Right renal pelvis (tissue), 4 donors: ENCODE measurements at regions not wholly inside any gene's neighbourhood (a gene's known extent, or its start where the extent isn't known, plus 50 kb on each side); places are given as distances from the start of the nearest gene placed in this dataset.

Source experiments
- DNase-seq, 4 donors: peaks; one replicate each; pipeline ENCODE4 v3.0.0-alpha.2; 2013; ENCODE audit warnings: low read depth in 4 of 4, low spot score in 3 of 4, missing footprints in 1 of 4

GRCh38 chr21:15229390-15229789 lies 164.6 kb upstream of the NRIP1 start:
- no peak for DNase-seq

GRCh38 chr21:15233611-15234010 lies 168.8 kb upstream of the NRIP1 start:
- DNase-seq = no peak

DNA sequence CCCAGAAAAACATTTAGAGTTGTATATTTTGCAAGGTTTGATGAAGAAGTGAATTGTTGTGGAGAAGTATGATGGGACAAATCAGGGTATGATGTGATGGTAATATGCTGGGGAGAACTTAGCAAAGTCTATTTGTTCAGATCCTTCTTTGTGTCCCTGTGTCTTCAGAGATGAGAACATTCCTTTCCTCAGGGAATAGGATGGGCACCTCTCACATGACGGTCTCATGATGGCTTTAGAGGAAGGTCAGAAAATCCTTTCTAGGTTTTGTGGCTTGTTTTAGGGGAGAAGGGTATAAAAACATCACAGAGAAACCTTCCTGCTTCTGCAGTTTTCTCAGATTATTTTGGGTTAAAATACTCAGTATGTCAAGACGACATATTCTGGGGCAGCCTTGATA lies 171.3 kb upstream of the NRIP1 start:
- DNase-seq = no peak

GRCh38 chr21:15240848-15241247 lies 176.0 kb upstream of the NRIP1 start:
- no peak for DNase-seq

DNA sequence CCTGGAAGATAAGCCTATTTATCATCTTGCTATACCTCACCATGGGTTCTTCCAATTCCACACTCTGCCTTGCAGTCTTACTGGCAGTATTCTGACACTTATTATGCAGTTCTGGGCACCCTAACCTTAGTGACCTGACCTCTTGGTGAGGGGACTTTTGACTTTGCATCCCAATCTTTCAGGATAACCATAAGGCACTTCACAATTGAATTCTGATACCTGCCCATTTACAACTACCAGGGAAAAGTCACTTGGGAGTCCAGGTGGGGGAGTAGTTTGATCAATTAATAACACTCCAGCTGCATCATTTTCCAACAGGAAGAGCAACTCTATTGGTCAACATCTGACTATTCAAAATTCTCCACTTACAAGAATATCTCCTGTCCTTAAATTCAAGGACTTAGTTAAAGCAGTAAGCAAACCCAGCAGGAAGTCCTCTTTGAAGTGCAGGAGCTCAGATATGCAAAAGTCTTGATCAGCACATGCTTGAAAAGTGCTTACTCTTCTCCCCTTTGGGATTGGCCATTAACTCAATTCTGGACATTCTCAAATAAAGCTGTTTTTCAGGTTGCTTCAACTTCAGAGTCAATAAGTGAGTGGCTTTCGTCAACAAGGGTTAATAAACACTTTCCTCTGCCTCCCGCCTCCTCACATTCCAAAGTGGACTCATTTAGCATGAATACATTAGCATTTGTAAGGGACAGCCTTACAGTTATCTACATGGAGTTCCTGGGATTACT lies 177.4 kb upstream of the NRIP1 start:
- no peak for DNase-seq

DNA sequence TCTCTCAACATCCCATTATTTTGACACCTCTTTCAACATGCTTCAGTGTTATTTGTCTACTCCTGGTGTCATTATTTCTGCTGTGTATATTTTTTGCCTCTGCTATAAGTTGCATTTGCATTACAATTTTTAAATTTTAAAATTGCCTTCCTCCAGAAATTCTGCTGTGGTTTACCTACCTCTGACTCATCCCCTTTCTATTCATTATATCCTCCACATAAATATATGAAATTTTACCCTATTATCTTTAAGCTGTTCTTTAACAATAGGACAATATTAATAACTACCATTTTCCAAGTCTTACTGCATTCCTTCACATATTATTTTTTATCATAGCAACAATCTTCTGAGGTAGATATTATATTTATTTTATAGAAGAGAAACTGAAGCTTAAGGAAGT lies 178.1 kb upstream of the NRIP1 start:
- DNase-seq = no peak

DNA sequence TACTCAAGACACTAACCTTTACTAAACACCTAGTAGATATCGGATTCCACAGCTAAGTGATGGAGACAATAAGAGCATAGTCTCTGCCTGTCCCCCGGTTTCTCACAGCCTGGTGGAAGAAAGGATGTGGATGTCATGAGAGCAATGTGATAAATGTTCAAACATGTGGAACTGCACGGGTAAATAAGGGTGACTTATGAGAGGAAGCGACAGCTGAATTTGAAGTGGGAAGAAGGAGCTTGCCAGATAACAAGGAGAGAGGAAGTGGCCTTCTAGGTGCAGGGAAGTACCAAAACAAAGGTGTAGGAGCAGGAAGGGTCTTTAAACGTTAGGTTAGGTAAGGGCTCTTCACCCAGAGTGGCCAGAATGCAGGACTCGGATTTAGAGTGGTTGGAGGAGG lies 178.6 kb upstream of the NRIP1 start:
- no peak for DNase-seq

DNA sequence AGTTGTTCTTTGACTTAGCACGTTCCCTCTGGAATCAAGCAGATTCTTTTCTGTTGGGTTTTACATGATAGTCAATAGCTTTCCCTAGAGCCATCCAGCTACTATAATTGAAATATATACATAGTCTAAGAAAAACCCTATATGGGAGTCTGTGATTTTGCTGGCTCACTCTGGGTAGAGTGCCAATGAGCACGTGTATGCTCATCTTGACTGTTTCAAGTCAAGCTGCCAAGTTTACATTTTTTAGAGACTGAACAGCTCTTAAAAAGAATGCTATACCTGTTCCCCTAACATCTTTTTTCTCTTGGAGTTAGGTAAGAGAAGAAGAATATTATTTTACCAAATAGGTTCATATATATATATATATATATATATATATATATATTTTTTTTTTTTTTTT lies 182.8 kb upstream of the NRIP1 start:
- DNase-seq = no peak

- DNase-seq = no peak
Measured at GRCh38 chr21:15249285-15249993, 184.6 kb upstream of the NRIP1 start.

DNA sequence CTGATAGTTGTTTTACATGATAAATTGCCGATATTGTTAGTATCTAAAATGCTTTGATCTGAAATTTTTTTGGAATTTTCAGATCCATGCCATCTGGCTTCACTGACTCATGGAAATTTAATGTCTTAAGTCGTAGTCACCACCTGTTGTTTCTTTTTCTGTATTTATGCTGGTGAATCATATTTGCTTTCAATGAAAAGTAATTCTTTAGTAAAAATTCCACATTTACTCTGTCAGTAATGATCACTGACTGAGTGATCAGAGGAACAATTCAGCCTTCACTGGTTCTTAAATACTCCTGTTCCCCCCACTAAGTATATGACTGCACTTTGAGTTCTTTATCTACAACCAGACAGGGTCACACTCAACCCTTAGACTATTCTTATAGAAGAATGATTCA lies 185.6 kb upstream of the NRIP1 start:
- no peak for DNase-seq

DNA sequence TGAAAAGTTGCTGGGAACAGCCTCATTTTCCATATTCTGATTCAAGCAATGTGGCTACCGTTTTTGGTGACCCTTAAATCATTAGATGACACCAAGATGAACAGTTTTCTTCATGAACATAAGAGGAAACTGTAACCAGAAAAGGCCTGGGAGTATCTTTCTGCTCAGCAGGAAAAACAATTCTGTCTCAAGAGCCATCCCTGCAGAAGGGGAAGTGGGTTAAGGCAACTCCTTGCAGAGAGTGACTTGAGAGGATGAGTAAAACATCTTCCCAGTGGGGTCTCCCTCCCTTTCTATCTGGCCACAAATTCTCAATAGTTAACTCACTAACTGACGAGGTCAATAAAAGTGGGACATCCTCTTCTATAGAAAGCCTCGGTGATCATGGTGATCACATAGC lies 187.6 kb upstream of the NRIP1 start:
- DNase-seq = no peak

DNA sequence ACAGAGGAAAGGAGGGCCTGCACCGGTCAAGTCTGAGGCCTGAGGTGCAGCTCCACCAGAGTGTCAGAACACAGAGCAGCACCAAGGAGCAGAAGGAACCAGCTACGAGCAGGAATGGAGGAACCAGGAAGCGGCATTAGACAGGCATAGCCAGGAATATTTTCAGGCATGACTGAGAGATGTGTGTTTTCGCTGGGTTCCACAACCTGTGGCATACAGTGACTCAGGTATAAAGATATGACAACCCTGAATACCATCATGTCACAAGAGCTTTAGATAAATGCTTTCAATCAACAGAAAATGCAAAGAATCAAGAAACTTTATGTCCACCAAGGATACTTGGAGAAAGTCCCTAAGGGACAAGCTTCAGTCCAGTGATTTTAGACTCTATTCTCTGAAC lies 189.3 kb upstream of the NRIP1 start:
- DNase-seq = no peak

DNA sequence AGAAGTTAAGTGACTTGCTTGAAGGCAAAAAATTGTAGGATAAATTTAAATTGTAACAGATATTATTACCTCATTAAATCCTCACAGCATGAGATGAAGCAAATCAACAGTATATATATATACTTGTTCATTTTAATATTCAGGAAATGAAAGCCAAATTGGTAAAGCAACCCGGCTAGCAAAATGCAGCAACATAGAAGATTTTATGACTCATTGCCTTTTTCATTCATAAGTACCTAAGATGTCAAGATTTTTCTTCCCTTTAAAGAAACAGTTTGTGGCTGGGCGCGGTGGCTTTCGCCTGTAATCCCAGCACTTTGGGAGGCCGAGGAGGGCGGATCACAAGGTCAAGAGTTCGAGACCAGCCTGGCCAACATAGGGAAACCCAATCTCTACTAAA lies 190.5 kb upstream of the NRIP1 start:
- no peak for DNase-seq

DNA sequence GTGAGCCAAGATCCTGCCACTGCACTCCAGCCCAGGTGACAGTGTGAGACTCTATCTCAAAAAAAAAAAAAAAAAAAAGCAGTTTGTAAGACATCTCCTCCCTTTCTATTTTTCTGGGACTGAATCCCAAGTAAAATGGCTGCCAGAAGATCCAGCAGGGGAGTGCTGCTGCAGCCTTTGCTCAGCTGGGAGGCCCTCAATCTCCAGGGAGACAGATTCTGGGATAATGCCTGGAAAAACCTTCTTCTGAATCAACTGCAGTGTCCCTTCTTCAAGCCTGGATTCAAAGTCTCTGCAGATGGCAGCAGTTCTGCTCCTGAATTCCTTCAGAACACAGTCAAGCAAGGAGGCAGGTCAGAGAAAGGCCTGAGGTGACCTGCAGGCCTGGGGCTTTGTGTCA lies 191.0 kb upstream of the NRIP1 start:
- DNase-seq = no peak

DNA sequence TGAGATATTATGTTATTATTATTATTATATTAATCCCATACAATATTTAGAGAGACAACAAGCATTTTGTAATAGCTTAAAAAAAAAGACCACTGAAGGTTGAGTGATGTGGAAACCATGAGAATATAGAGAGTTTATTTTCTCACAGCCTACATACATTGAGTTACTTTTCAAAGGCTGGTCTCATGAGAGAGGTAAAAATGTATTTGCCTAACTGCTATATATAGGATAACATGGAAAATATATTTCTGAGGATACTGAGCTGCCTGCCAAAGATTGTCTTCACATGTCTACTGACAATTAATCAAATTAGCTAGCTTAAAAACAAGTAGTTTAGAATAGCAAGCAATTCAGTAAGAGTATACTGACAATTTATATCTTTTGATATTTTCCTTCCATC lies 192.2 kb upstream of the NRIP1 start:
- no peak for DNase-seq

- DNase-seq = no peak
Measured at GRCh38 chr21:15257646-15258045, 192.8 kb upstream of the NRIP1 start.

DNA sequence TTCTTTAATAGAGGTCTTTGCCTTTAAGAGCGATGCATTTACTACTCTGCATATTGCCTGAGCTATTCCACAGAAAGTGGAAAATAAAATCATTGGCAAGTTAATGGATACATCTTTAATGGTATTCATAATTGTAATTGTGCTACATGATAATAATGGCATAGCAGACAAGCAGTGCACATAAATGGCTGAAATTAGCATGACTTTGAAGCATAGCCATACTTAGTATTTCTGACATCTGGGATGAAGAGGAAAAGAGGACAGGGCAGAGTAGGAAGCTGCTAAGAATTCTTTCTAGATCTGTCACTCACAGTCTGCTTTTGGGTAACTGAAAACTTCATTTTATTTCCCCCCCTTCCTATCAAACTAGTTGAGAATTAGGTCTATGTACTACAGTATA lies 195.0 kb upstream of the NRIP1 start:
- DNase-seq = no peak

DNA sequence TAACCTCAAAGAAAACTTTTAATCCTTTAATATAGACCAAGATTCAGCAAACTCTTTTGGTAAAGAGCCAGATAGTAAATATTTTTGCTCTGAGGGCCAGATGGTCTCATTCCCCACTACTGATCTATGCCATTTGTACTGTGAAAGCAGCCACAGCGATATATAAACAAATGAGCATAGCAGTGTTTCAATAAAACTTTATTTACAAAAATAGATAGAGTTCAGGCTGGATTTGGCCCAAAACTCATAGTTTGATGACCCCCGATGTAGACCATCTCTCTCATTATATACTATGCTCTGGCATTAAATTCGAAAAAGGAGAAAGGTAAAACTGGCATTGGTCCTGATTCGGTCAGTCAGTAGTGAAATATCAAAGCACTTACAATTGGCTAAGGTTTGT lies 195.8 kb upstream of the NRIP1 start:
- no peak for DNase-seq

DNA sequence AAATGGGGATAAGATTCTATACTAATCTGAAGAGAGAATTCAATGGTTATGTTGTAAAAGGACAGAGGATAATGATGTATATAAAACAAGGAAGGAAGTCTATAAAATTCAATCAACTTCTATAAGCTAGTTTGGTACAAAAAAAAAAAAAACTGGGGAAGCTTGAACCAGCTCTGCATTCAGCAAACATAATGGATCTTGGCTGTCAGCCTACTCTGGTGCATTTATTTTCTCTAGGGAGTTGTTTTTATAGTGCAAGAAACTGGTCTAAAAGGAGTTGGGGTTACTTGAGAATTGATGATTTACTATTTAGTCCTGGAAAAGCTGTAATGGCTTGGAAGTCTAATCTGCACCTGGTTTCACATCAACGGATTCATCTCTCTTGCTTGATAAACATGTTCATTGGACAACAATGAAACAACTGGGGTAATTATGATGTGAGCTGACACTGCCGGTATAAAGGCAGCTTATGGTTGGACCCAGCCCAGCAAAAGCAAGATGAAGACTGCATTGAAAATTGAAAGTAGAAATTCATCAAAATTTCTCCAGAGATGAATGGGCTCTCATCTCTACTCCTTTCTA lies 199.4 kb upstream of the NRIP1 start:
- DNase-seq = no peak

DNA sequence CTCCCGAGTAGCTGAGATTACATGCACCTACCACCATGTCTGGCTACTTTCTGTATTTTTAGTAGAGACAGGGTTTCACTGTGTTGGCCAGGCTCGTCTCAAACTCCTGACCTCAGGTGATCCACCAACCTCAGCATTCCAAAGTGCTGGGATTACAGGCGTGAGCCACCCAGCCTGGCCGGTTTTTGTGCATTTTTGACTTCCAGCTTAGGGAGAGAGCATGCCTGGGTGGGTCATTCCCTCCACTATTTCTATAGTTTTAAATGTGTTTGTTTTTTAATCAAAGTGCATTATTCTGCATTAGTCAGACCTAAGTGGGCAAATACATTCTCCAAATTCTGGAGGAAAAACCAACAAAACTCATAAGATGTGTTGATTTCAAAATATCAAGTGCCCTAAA lies 207.4 kb upstream of the NRIP1 start:
- DNase-seq = no peak

- no peak for DNase-seq
Measured at GRCh38 chr21:15272591-15272990, 207.8 kb upstream of the NRIP1 start.

- DNase-seq = no peak
Measured at GRCh38 chr21:15273244-15273643, 208.4 kb upstream of the NRIP1 start.
